Hepatocyte (in vitro differentiated cells): ENCODE measurements at regions not wholly inside any gene's neighbourhood (a gene's known extent, or its start where the extent isn't known, plus 50 kb on each side); places are given as distances from the start of the nearest gene placed in this dataset.

Source experiments
- CTCF ChIP-seq: fragments of 200-600 bp; sonication (generic); IDR thresholded peaks from 2 replicates; pipeline ENCODE4 v1.5.1; 2016; ENCODE audit warnings: antibody characterized with exemption, mild to moderate bottlenecking; ENCODE audit not compliant: poor library complexity
- EZH2phosphoT487 ChIP-seq: fragments of 200-600 bp; sonication (generic); IDR thresholded peaks from one replicate; pipeline ENCODE4 v1.6.1; 2018; ENCODE audit warnings: antibody characterized with exemption, mild to moderate bottlenecking, low read depth, moderate library complexity; ENCODE audit not compliant: unreplicated experiment, severe bottlenecking

GRCh38 chr2:156170929-156171328 lies 161.6 kb downstream of the NR4A2 start:
- TF ChIP-seq CTCF (no peak), EZH2phosphoT487 (no peak)
